ENCODE measurements at regions not wholly inside any gene's neighbourhood (a gene's known extent, or its start where the extent isn't known, plus 50 kb on each side); places are given as distances from the start of the nearest gene placed in this dataset.
A peak's percentile ranks its signal among the peaks of the same experiment; 100 is the strongest.

- ChIA-PET CTCF (no interaction called here), POLR2A (no interaction called here)
- no peak overlapping the region for H3K4me3 ChIP-seq (ENCODE audit: low read depth, low read length)
- no peak for DNase-seq (ENCODE audit: low read depth, low spot score)
- no peak for TF ChIP-seq CTCF (IDR thresholded peaks at IDR 0.05; ENCODE audit: insufficient read depth, low read length, missing control alignments)
Measured at GRCh38 chr3:176948151-176948550, 249.1 kb downstream of the TBL1XR1 start.

- CTCF ChIA-PET, result no interaction called here
- POLR2A ChIA-PET, result no interaction called here
- TF ChIP-seq CTCF (IDR thresholded peaks at IDR 0.05; ENCODE audit: insufficient read depth, low read length, missing control alignments), result no peak
- no peak for DNase-seq (ENCODE audit: low read depth, low spot score)
- no peak overlapping the region for H3K4me3 ChIP-seq (ENCODE audit: low read depth, low read length)
Measured at GRCh38 chr3:176946202-176946601, 251.1 kb downstream of the TBL1XR1 start.

DNA sequence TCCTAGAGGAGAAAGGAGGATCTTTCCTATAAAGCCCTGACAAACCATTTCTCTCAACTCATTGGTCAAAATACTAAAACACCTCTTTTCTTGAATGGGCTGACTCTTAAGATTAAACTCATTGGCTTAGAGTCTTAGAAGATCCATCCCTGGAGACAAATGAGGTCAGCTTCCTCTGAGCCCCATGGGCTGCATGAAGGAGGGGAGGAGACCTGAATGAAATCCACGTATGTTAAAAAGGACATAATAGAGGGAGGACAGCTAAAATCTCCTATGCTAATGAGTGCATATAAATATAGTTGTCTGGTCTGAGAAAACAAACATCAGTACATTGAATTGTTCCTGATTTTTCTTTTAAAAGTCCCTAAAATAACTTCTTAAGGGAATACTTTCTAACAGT, 255.0 kb downstream of the TBL1XR1 start:
- ChIA-PET CTCF (no interaction called here), POLR2A (no interaction called here)
- no peak for DNase-seq (ENCODE audit: low read depth, low spot score)
- no peak overlapping the region for H3K4me3 ChIP-seq (ENCODE audit: low read depth, low read length)
- TF ChIP-seq CTCF (IDR thresholded peaks at IDR 0.05; ENCODE audit: insufficient read depth, low read length, missing control alignments), result no peak

DNA sequence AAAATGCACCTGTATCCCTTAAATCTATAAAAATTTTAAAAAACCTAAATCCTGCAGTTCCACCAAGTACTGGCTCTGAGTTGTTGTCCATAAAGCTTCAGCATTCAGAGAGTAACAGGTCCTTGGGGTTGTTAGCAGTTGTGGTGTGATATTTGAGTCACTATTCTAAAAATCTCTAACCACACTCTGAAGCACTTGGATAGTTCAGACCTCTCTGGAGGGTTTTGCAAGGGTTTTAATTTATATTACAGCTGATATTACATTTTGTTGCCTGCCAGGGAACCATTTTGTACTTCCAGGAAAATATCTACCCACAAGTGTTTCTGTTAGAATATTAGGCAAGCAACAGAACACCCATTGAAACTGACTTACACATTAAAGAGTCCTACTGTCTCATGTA, 255.6 kb downstream of the TBL1XR1 start:
- no peak for TF ChIP-seq CTCF (IDR thresholded peaks at IDR 0.05; ENCODE audit: insufficient read depth, low read length, missing control alignments)
- POLR2A ChIA-PET, result interaction anchor here (0.7 kb wide), 1 partner anchor 1211 kb away, joined by 3 read pairs; no protein-coding TSS in a partner anchor
- no peak for DNase-seq (ENCODE audit: low read depth, low spot score)
- no peak overlapping the region for H3K4me3 ChIP-seq (ENCODE audit: low read depth, low read length)
- CTCF ChIA-PET, result interaction anchor here (1.4 to 1.8 kb wide), 2 partner anchors 8 to 69 kb away, joined by 4 to 17 read pairs; no protein-coding TSS in a partner anchor

- peak; percentile 76 for TF ChIP-seq CTCF (IDR thresholded peaks at IDR 0.05; ENCODE audit: insufficient read depth, low read length, missing control alignments)
- H3K4me3 ChIP-seq (ENCODE audit: low read depth, low read length), result no peak overlapping the region
- CTCF ChIA-PET, result interaction anchor here (0.7 to 2.8 kb wide), 16 partner anchors 10 to 1446 kb away, joined by 3 to 70 read pairs (median 4); no protein-coding TSS in a partner anchor
- POLR2A ChIA-PET, result interaction anchor here (0.7 kb wide), 1 partner anchor 14 kb away, joined by 3 read pairs; no protein-coding TSS in a partner anchor
- DNase-seq (ENCODE audit: low read depth, low spot score), result no peak
Measured at GRCh38 chr3:176939022-176939817, 258.1 kb downstream of the TBL1XR1 start.

DNA sequence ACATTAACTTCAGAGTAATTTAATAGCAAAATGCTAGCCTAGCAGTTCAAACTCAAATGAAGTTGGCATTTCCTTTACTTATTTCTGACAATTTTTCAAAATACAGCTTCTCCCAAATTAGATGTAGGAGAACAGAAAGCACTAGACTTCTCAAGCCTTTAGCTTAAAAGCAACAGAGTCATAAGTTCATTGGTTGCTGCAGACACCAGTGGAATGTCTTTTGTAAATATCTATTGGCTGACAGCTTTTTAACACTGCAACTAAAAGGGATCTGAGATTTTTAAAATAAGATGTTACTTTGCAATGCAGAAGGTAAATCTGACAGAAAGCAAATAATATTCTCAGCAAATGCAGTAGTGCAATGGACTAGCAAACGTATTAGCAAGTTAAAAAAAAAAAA, 259.3 kb downstream of the TBL1XR1 start:
- DNase-seq (ENCODE audit: low read depth, low spot score), result no peak
- POLR2A ChIA-PET, result no interaction called here
- H3K4me3 ChIP-seq (ENCODE audit: low read depth, low read length), result no peak overlapping the region
- CTCF ChIA-PET, result interaction anchor here (0.6 to 2.8 kb wide), 14 partner anchors 8 to 578 kb away, joined by 3 to 70 read pairs (median 7); no protein-coding TSS in a partner anchor
- no peak for TF ChIP-seq CTCF (IDR thresholded peaks at IDR 0.05; ENCODE audit: insufficient read depth, low read length, missing control alignments)

All from AG04449 (cell line).